ENCODE measurements at regions not wholly inside any gene's neighbourhood (a gene's known extent, or its start where the extent isn't known, plus 50 kb on each side); places are given as distances from the start of the nearest gene placed in this dataset.

- Histone ChIP-seq H3K9ac (ENCODE audit: low read length) (no peak overlapping the region), H3K4me2 (ENCODE audit: low read length) (no peak overlapping the region), H3K9me3 (ENCODE audit: low read length) (no peaks in the 10 kb centered on the region), H3F3A (ENCODE audit: insufficient read depth, low read length, poor library complexity, severe bottlenecking) (no peaks in the 10 kb centered on the region), H3K9me2 (ENCODE audit: insufficient read depth, low read length) (no peaks in the 10 kb centered on the region), H3K36me3 (ENCODE audit: insufficient read depth, low read length) (no peaks in the 10 kb centered on the region), H3K4me3 (ENCODE audit: low read length) (no peak overlapping the region), H2AFZ (ENCODE audit: low read depth, low read length) (no peak overlapping the region), H3K27ac (ENCODE audit: low read length) (no peak overlapping the region), H4K20me1 (ENCODE audit: insufficient read depth) (no peaks in the 10 kb centered on the region), H3K27me3 (ENCODE audit: insufficient read depth, low read depth, low read length) (no peaks in the 10 kb centered on the region), H3K79me2 (replicated peaks; ENCODE audit: insufficient read depth, low read length) (no peaks in the 10 kb centered on the region)
- no peak for TF ChIP-seq TAF1 (IDR thresholded peaks at IDR 0.05; ENCODE audit: low read depth)
- no peak for TF ChIP-seq MXI1 (conservative IDR thresholded peaks at IDR 0.05; ENCODE audit: poor library complexity, severe bottlenecking)
- no peak for TF ChIP-seq REST (IDR thresholded peaks at IDR 0.05; ENCODE audit: borderline replicate concordance)
- no peak for TF ChIP-seq CTCF (IDR thresholded peaks at IDR 0.05; ENCODE audit: poor library complexity, severe bottlenecking)
- TF ChIP-seq EZH2 (IDR thresholded peaks at IDR 0.05; ENCODE audit: borderline replicate concordance, insufficient read depth, low read length, poor library complexity, severe bottlenecking): no peak
- TF ChIP-seq SMC3 (conservative IDR thresholded peaks at IDR 0.05; ENCODE audit: poor library complexity): no peak
- TF ChIP-seq RAD21 (conservative IDR thresholded peaks at IDR 0.05): no peak
- no peak for TF ChIP-seq EP300 (conservative IDR thresholded peaks at IDR 0.05; ENCODE audit: poor library complexity, severe bottlenecking)
- TF ChIP-seq POLR2AphosphoS5 (IDR thresholded peaks at IDR 0.05): no peak
Observed at GRCh38 chr5:98365126-98365525, 408.3 kb upstream of the RGMB start.

GRCh38 chr5:98368141-98368540 is 405.3 kb upstream of the RGMB start:
- no peak for TF ChIP-seq EP300 (conservative IDR thresholded peaks at IDR 0.05; ENCODE audit: poor library complexity, severe bottlenecking)
- no peak for TF ChIP-seq MXI1 (conservative IDR thresholded peaks at IDR 0.05; ENCODE audit: poor library complexity, severe bottlenecking)
- no peak overlapping the region for H2AFZ ChIP-seq (ENCODE audit: low read depth, low read length)
- H3K4me3 ChIP-seq (ENCODE audit: low read length): no peak overlapping the region
- H3K27ac ChIP-seq (ENCODE audit: low read length): no peak overlapping the region
- no peak overlapping the region for H3K4me2 ChIP-seq (ENCODE audit: low read length)
- H3F3A ChIP-seq (ENCODE audit: insufficient read depth, low read length, poor library complexity, severe bottlenecking): no peaks in the 10 kb centered on the region
- H4K20me1 ChIP-seq (ENCODE audit: insufficient read depth): no peaks in the 10 kb centered on the region
- H3K9me3 ChIP-seq (ENCODE audit: low read length): no peaks in the 10 kb centered on the region
- H3K9me2 ChIP-seq (ENCODE audit: insufficient read depth, low read length): no peaks in the 10 kb centered on the region
- no peaks in the 10 kb centered on the region for H3K27me3 ChIP-seq (ENCODE audit: insufficient read depth, low read depth, low read length)
- no peak overlapping the region for H3K9ac ChIP-seq (ENCODE audit: low read length)
- H3K36me3 ChIP-seq (ENCODE audit: insufficient read depth, low read length): no peaks in the 10 kb centered on the region
- H3K79me2 ChIP-seq (replicated peaks; ENCODE audit: insufficient read depth, low read length): no peaks in the 10 kb centered on the region

- H3K4me2 ChIP-seq (ENCODE audit: low read length): no peak overlapping the region
- H2AFZ ChIP-seq (ENCODE audit: low read depth, low read length): no peak overlapping the region
- H3K9me2 ChIP-seq (ENCODE audit: insufficient read depth, low read length): no peaks in the 10 kb centered on the region
- no peaks in the 10 kb centered on the region for H3K9me3 ChIP-seq (ENCODE audit: low read length)
- H3K4me3 ChIP-seq (ENCODE audit: low read length): no peak overlapping the region
- H3K36me3 ChIP-seq (ENCODE audit: insufficient read depth, low read length): no peaks in the 10 kb centered on the region
- TF ChIP-seq EZH2 (IDR thresholded peaks at IDR 0.05; ENCODE audit: borderline replicate concordance, insufficient read depth, low read length, poor library complexity, severe bottlenecking) (no peak), SMC3 (conservative IDR thresholded peaks at IDR 0.05; ENCODE audit: poor library complexity) (no peak), CTCF (IDR thresholded peaks at IDR 0.05; ENCODE audit: poor library complexity, severe bottlenecking) (no peak), TAF1 (IDR thresholded peaks at IDR 0.05; ENCODE audit: low read depth) (no peak), EP300 (conservative IDR thresholded peaks at IDR 0.05; ENCODE audit: poor library complexity, severe bottlenecking) (no peak), REST (IDR thresholded peaks at IDR 0.05; ENCODE audit: borderline replicate concordance) (no peak), POLR2AphosphoS5 (IDR thresholded peaks at IDR 0.05) (no peak), RAD21 (conservative IDR thresholded peaks at IDR 0.05) (no peak), MXI1 (conservative IDR thresholded peaks at IDR 0.05; ENCODE audit: poor library complexity, severe bottlenecking) (no peak)
- no peaks in the 10 kb centered on the region for H3F3A ChIP-seq (ENCODE audit: insufficient read depth, low read length, poor library complexity, severe bottlenecking)
- no peak overlapping the region for H3K9ac ChIP-seq (ENCODE audit: low read length)
- H3K27ac ChIP-seq (ENCODE audit: low read length): no peak overlapping the region
- H3K79me2 ChIP-seq (replicated peaks; ENCODE audit: insufficient read depth, low read length): no peaks in the 10 kb centered on the region
- no peaks in the 10 kb centered on the region for H3K27me3 ChIP-seq (ENCODE audit: insufficient read depth, low read depth, low read length)
- no peaks in the 10 kb centered on the region for H4K20me1 ChIP-seq (ENCODE audit: insufficient read depth)
Observed at GRCh38 chr5:98372351-98372750, 401.1 kb upstream of the RGMB start.
